ENCODE measurements at regions not wholly inside any gene's neighbourhood (a gene's known extent, or its start where the extent isn't known, plus 50 kb on each side); places are given as distances from the start of the nearest gene placed in this dataset.

- Histone ChIP-seq H3K4me3 (ENCODE audit: low read depth, low read length, poor library complexity, severe bottlenecking) (no peak overlapping the region), H3K27me3 (replicated peaks; ENCODE audit: insufficient read depth, low read depth, low read length, poor library complexity) (no peaks in the 10 kb centered on the region), H3K9me3 (ENCODE audit: low read depth, low read length, poor library complexity, severe bottlenecking) (no peaks in the 10 kb centered on the region), H3K36me3 (ENCODE audit: insufficient read depth, low read length, poor library complexity, severe bottlenecking) (no peaks in the 10 kb centered on the region), H3K27ac (ENCODE audit: low read depth, low read length, poor library complexity, severe bottlenecking) (no peak overlapping the region), H3K4me1 (ENCODE audit: insufficient read depth, low read length, poor library complexity, severe bottlenecking) (no peaks in the 10 kb centered on the region)
- CTCF ChIA-PET = no interaction called here
- no TSS peak for BruUV-seq (replicated peaks)
- intact Hi-C loops (cut with micrococcal nuclease; ENCODE audit: unreplicated experiment) = no loop called here
- TF ChIP-seq CTCF (conservative IDR thresholded peaks at IDR 0.05; ENCODE audit: low read depth, low read length) (no peak), EZH2 (IDR thresholded peaks at IDR 0.05; ENCODE audit: borderline replicate concordance, low read depth, low read length, poor library complexity, severe bottlenecking) (no peak)
- POLR2A ChIA-PET (ENCODE audit: low non-redundant PET) = no interaction called here
- no peak for DNase-seq (ENCODE audit: low spot score)
Measured at GRCh38 chr4:137206781-137207180, 325.5 kb downstream of the PCDH18 start.

GRCh38 chr4:137203601-137204000 is 328.7 kb downstream of the PCDH18 start:
- Histone ChIP-seq H3K4me1 (ENCODE audit: insufficient read depth, low read length, poor library complexity, severe bottlenecking) (no peaks in the 10 kb centered on the region), H3K36me3 (ENCODE audit: insufficient read depth, low read length, poor library complexity, severe bottlenecking) (no peaks in the 10 kb centered on the region), H3K4me3 (ENCODE audit: low read depth, low read length, poor library complexity, severe bottlenecking) (no peak overlapping the region), H3K27ac (ENCODE audit: low read depth, low read length, poor library complexity, severe bottlenecking) (no peak overlapping the region), H3K9me3 (ENCODE audit: low read depth, low read length, poor library complexity, severe bottlenecking) (no peaks in the 10 kb centered on the region), H3K27me3 (replicated peaks; ENCODE audit: insufficient read depth, low read depth, low read length, poor library complexity) (no peaks in the 10 kb centered on the region)
- POLR2A ChIA-PET (ENCODE audit: low non-redundant PET) = no interaction called here
- TF ChIP-seq EZH2 (IDR thresholded peaks at IDR 0.05; ENCODE audit: borderline replicate concordance, low read depth, low read length, poor library complexity, severe bottlenecking) = no peak
- TF ChIP-seq CTCF (conservative IDR thresholded peaks at IDR 0.05; ENCODE audit: low read depth, low read length) = no peak
- no peak for DNase-seq (ENCODE audit: low spot score)
- CTCF ChIA-PET = no interaction called here
- intact Hi-C loops (cut with micrococcal nuclease; ENCODE audit: unreplicated experiment) = no loop called here
- BruUV-seq (replicated peaks) = no TSS peak

- H3K27ac ChIP-seq (ENCODE audit: low read depth, low read length, poor library complexity, severe bottlenecking) = no peak overlapping the region
- no peaks in the 10 kb centered on the region for H3K27me3 ChIP-seq (replicated peaks; ENCODE audit: insufficient read depth, low read depth, low read length, poor library complexity)
- POLR2A ChIA-PET (ENCODE audit: low non-redundant PET) = no interaction called here
- no peaks in the 10 kb centered on the region for H3K4me1 ChIP-seq (ENCODE audit: insufficient read depth, low read length, poor library complexity, severe bottlenecking)
- CTCF ChIA-PET = no interaction called here
- intact Hi-C loops (cut with micrococcal nuclease; ENCODE audit: unreplicated experiment) = no loop called here
- H3K4me3 ChIP-seq (ENCODE audit: low read depth, low read length, poor library complexity, severe bottlenecking) = no peak overlapping the region
- no peaks in the 10 kb centered on the region for H3K9me3 ChIP-seq (ENCODE audit: low read depth, low read length, poor library complexity, severe bottlenecking)
- TF ChIP-seq CTCF (conservative IDR thresholded peaks at IDR 0.05; ENCODE audit: low read depth, low read length) = no peak
- no peak for TF ChIP-seq EZH2 (IDR thresholded peaks at IDR 0.05; ENCODE audit: borderline replicate concordance, low read depth, low read length, poor library complexity, severe bottlenecking)
- H3K36me3 ChIP-seq (ENCODE audit: insufficient read depth, low read length, poor library complexity, severe bottlenecking) = no peaks in the 10 kb centered on the region
- BruUV-seq (replicated peaks) = no TSS peak
- DNase-seq (ENCODE audit: low spot score) = peak; percentile 45
Measured at GRCh38 chr4:137200322-137200721, 332.0 kb downstream of the PCDH18 start.

Data from A673 (cell line).